AG09309 (cell line): ENCODE measurements at regions not wholly inside any gene's neighbourhood (a gene's known extent, or its start where the extent isn't known, plus 50 kb on each side); places are given as distances from the start of the nearest gene placed in this dataset.

Experiments
- DNase-seq: peaks from one replicate; pipeline ENCODE4 v3.0.0-alpha.2; 2010; ENCODE audit warnings: low read depth
- H3K4me3 ChIP-seq: 2 replicates; pipeline ENCODE4 v1.5.1; 2011; ENCODE audit warnings: mild to moderate bottlenecking, low read depth, low read length, moderate library complexity; ENCODE audit not compliant: control insufficient read depth
- CTCF ChIP-seq: IDR thresholded peaks from 2 replicates; pipeline ENCODE4 v1.5.1; 2011; ENCODE audit warnings: mild to moderate bottlenecking, low read depth, low read length, inconsistent platforms; ENCODE audit not compliant: insufficient read depth, control insufficient read depth; ENCODE audit errors: missing control alignments

GRCh38 chr12:91368613-91369012 lies 186.0 kb upstream of the DCN start:
- no peak for DNase-seq
- TF ChIP-seq CTCF = no peak

GRCh38 chr12:91367234-91367849 lies 184.7 kb upstream of the DCN start:
- TF ChIP-seq CTCF = peak; percentile 49
- no peak for DNase-seq
- H3K4me3 ChIP-seq = no peak overlapping the region

More at GRCh38 chr12:91368613-91369012, 186.0 kb upstream of the DCN start:
- no peak overlapping the region for H3K4me3 ChIP-seq

GRCh38 chr12:91364471-91365184 lies 182.0 kb upstream of the DCN start:
- no peak overlapping the region for H3K4me3 ChIP-seq
- TF ChIP-seq CTCF = no peak
- no peak for DNase-seq

GRCh38 chr12:91361864-91362263 lies 179.2 kb upstream of the DCN start:
- TF ChIP-seq CTCF = peak; percentile 42
- DNase-seq = no peak
- no peak overlapping the region for H3K4me3 ChIP-seq

- H3K4me3 ChIP-seq = no peak overlapping the region
- TF ChIP-seq CTCF = no peak
- DNase-seq = no peak
These were observed 174.8 kb upstream of the DCN start for GRCh38 chr12:91357381-91357780.

- no peak for DNase-seq
- TF ChIP-seq CTCF = no peak
- no peak overlapping the region for H3K4me3 ChIP-seq
These were observed 173.8 kb upstream of the DCN start for GRCh38 chr12:91356405-91356804.
